H9 (cell line): ENCODE measurements at regions not wholly inside any gene's neighbourhood (a gene's known extent, or its start where the extent isn't known, plus 50 kb on each side); places are given as distances from the start of the nearest gene placed in this dataset.

ENCODE experiments used
- DNase-seq: peaks from one replicate; pipeline ENCODE4 v3.0.0-alpha.2; 2017
- H2AFZ ChIP-seq: one replicate; pipeline ENCODE4 v1.6.1; 2013; ENCODE audit warnings: mild to moderate bottlenecking, low read length, control low read depth, moderate library complexity
- H2AK5ac ChIP-seq: 2 replicates; pipeline ENCODE4 v1.6.1; 2013; ENCODE audit warnings: low read length, control low read depth, mixed read lengths; ENCODE audit not compliant: insufficient read length
- H2BK120ac ChIP-seq: one replicate; pipeline ENCODE4 v1.6.1; 2013; ENCODE audit warnings: low read depth, mild to moderate bottlenecking, low read length, control low read depth, inconsistent platforms; ENCODE audit not compliant: poor library complexity, severe bottlenecking
- H2BK12ac ChIP-seq: 2 replicates; pipeline ENCODE4 v1.6.1; 2013; ENCODE audit warnings: low read length, control low read depth, mixed read lengths, low read depth; ENCODE audit not compliant: insufficient read length
- H2BK15ac ChIP-seq: 2 replicates; pipeline ENCODE4 v1.6.1; 2013; ENCODE audit warnings: low read depth, low read length, control low read depth
- H2BK20ac ChIP-seq: one replicate; pipeline ENCODE4 v1.6.1; 2013; ENCODE audit warnings: low read depth, mild to moderate bottlenecking, low read length, control low read depth, inconsistent platforms; ENCODE audit not compliant: poor library complexity, severe bottlenecking
- H2BK5ac ChIP-seq: 2 replicates; pipeline ENCODE4 v1.6.1; 2013; ENCODE audit warnings: low read length, control low read depth, mixed read lengths; ENCODE audit not compliant: insufficient read length
- H3K14ac ChIP-seq: 2 replicates; pipeline ENCODE4 v1.6.1; 2013; ENCODE audit warnings: low read length, control low read depth; ENCODE audit not compliant: insufficient read depth
- H3K18ac ChIP-seq: 2 replicates; pipeline ENCODE4 v1.6.1; 2013; ENCODE audit warnings: low read depth, mild to moderate bottlenecking, mixed read lengths, low read length, control low read depth; ENCODE audit not compliant: insufficient read length
- H3K23ac ChIP-seq: 2 replicates; pipeline ENCODE4 v1.6.1; 2013; ENCODE audit warnings: low read length, control low read depth, mixed read lengths, low read depth; ENCODE audit not compliant: insufficient read length
- H3K23me2 ChIP-seq: 2 replicates; pipeline ENCODE4 v1.6.1; 2013; ENCODE audit warnings: low read depth, mild to moderate bottlenecking, mixed read lengths, low read length, control low read depth; ENCODE audit not compliant: insufficient read length, poor library complexity, severe bottlenecking
- H3K27ac ChIP-seq: 2 replicates; pipeline ENCODE4 v1.5.1; 2013; ENCODE audit warnings: low read length, control low read depth, mixed read lengths, low read depth; ENCODE audit not compliant: insufficient read length
- H3K27me3 ChIP-seq: 2 replicates; pipeline ENCODE4 v1.6.1; 2013; ENCODE audit warnings: low read length, control low read depth, inconsistent platforms; ENCODE audit not compliant: insufficient read depth
- H3K4ac ChIP-seq: 2 replicates; pipeline ENCODE4 v1.6.1; 2013; ENCODE audit warnings: low read depth, mild to moderate bottlenecking, control low read depth, inconsistent platforms, low read length, moderate library complexity
- H3K4me1 ChIP-seq: 2 replicates; pipeline ENCODE4 v1.6.1; 2013; ENCODE audit warnings: low read length, control low read depth, inconsistent platforms; ENCODE audit not compliant: insufficient read depth
- H3K4me2 ChIP-seq: 2 replicates; pipeline ENCODE4 v1.6.1; 2013; ENCODE audit warnings: low read length, control low read depth, mixed read lengths; ENCODE audit not compliant: insufficient read length, insufficient read depth
- H3K56ac ChIP-seq: 2 replicates; pipeline ENCODE4 v1.6.1; 2013; ENCODE audit warnings: low read depth, mild to moderate bottlenecking, mixed read lengths, low read length, control low read depth; ENCODE audit not compliant: insufficient read length
- H3K79me1 ChIP-seq: 2 replicates; pipeline ENCODE4 v1.6.1; 2013; ENCODE audit warnings: low read depth, mild to moderate bottlenecking, moderate library complexity, low read length, control low read depth, inconsistent platforms; ENCODE audit not compliant: insufficient read depth, poor library complexity, severe bottlenecking
- H3K79me2 ChIP-seq: 2 replicates; pipeline ENCODE4 v1.6.1; 2013; ENCODE audit warnings: low read length, control low read depth, inconsistent platforms; ENCODE audit not compliant: insufficient read depth
- H3K9ac ChIP-seq: 2 replicates; pipeline ENCODE4 v1.6.1; 2013; ENCODE audit warnings: low read length, control low read depth, mixed read lengths; ENCODE audit not compliant: insufficient read length; ENCODE audit errors: extremely low read depth
- H3K9me3 ChIP-seq: one replicate; pipeline ENCODE4 v1.6.1; 2013; ENCODE audit warnings: low read depth, low read length, inconsistent platforms; ENCODE audit not compliant: control insufficient read depth
- H3T11ph ChIP-seq: one replicate; pipeline ENCODE4 v1.6.1; 2013; ENCODE audit warnings: mild to moderate bottlenecking, low read length, control low read depth, inconsistent platforms
- H4K20me1 ChIP-seq: one replicate; pipeline ENCODE4 v1.6.1; 2013; ENCODE audit not compliant: control insufficient read depth, insufficient read length, insufficient read depth
- H4K5ac ChIP-seq: 2 replicates; pipeline ENCODE4 v1.6.1; 2013; ENCODE audit warnings: low read depth, mild to moderate bottlenecking, mixed read lengths, low read length, control low read depth; ENCODE audit not compliant: insufficient read length
- H4K8ac ChIP-seq: replicated peaks from 2 replicates; pipeline ENCODE4 v1.6.1; 2013; ENCODE audit warnings: low read length, control low read depth, mixed read lengths, low read depth; ENCODE audit not compliant: insufficient read length
- H4K91ac ChIP-seq: 2 replicates; pipeline ENCODE4 v1.6.1; 2013; ENCODE audit warnings: low read depth, mild to moderate bottlenecking, moderate library complexity, mixed read lengths, low read length, control low read depth; ENCODE audit not compliant: insufficient read length
- H3K27ac Mint-ChIP-seq, 3 experiments: 2 replicates in 2 of 3; 3 replicates in 1 of 3; pipeline ENCODE4 v1.8.0; 2020 to 2021; ENCODE audit warnings: mixed read lengths in 3 of 3, mild to moderate bottlenecking in 1 of 3, moderate library complexity in 1 of 3
- H3K27me3 Mint-ChIP-seq: 2 replicates; pipeline ENCODE4 v1.8.0; 2021; ENCODE audit warnings: low read depth, mild to moderate bottlenecking, moderate library complexity, mixed read lengths
- H3K36me3 Mint-ChIP-seq, 3 experiments: 2 replicates in 2 of 3; 3 replicates in 1 of 3; pipeline ENCODE4 v1.8.0; 2020 to 2021; ENCODE audit warnings: low read depth in 3 of 3, mixed read lengths in 3 of 3; ENCODE audit not compliant: insufficient read depth in 1 of 3
- H3K4me1 Mint-ChIP-seq, 2 experiments: 2 replicates each; pipeline ENCODE4 v1.8.0; 2020; ENCODE audit warnings: mixed read lengths in 2 of 2
- H3K4me3 Mint-ChIP-seq, 2 experiments: 2 replicates in 1 of 2; 3 replicates in 1 of 2; pipeline ENCODE4 v1.8.0; 2020 to 2021; ENCODE audit warnings: mild to moderate bottlenecking in 2 of 2, mixed read lengths in 2 of 2, moderate library complexity in 1 of 2
- H3K9me3 Mint-ChIP-seq, 2 experiments: 2 replicates in 1 of 2; 3 replicates in 1 of 2; pipeline ENCODE4 v1.8.0; 2020; ENCODE audit warnings: mild to moderate bottlenecking in 2 of 2, mixed read lengths in 2 of 2, moderate library complexity in 1 of 2
- WGBS: extraction: QIAGEN DNeasy Blood & Tissue Kit; methylation state at CpG from one replicate; pipeline ENCODE4 v1.1.7; 2013; ENCODE audit warnings: missing lambda C conversion rate, low lambda C conversion rate, mixed read lengths; ENCODE audit not compliant: insufficient read length; ENCODE audit errors: extremely low coverage; 5-methylcytosine and 5-hydroxymethylcytosine counted together
- TF ChIP-seq, protein P1 (sequence below): fragments of 200-600 bp; sonication (generic); conservative IDR thresholded peaks from 3 replicates; pipeline ENCODE4 v1.8.0; 2021; ENCODE audit warnings: antibody characterized with exemption, mild to moderate bottlenecking

DNA sequence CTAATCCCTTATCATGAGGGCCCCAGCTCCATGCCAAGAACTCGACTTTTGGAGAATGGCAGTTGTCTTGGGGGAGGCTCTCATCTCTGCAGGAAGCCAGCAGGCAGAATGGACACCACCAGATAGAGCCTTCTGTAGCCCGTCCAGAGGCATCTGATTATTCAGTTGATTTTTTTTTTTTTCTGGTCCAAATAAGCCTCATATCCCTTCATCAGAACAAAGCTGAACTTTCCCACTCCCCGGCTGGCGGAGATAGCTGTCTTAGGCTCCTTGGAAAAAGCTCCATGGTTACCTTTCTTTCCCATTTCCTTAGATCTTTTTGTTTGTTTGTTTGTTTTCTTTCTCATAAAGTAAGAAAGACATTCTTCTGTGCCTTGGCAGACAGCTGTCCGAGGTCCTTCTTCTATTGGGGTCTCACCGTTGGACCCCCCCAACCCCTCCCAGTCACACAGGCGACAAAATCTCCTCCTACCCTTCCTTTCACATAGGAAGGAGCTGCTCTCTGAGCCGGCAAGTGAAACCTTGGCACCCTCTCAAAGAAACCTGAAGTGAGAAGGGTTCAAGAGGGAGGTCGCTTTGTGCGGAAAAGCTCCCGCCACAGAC is 278.5 kb downstream of the RPS6KC1 start:
- H3K79me2 ChIP-seq: no peaks in the 10 kb centered on the region

More for the DNA sequence above, 278.5 kb downstream of the RPS6KC1 start:
- Histone ChIP-seq H3K18ac (no peak overlapping the region), H2BK12ac (no peak overlapping the region), H3K4me1 (0 out of 2 replicates have a peak, but pooled peaks cover 1% of the 10 kb centered on the region), H4K91ac (no peak overlapping the region), H2BK120ac (no peak overlapping the region), H2BK5ac (no peak overlapping the region), H4K20me1 (no peaks in the 10 kb centered on the region), H3K14ac (no peak overlapping the region), H3K4me2 (no peak overlapping the region), H2AFZ (no peak overlapping the region), H2BK20ac (no peak overlapping the region), H3K79me1 (no peaks in the 10 kb centered on the region), H2AK5ac (no peak overlapping the region), H3K27me3 (no peaks in the 10 kb centered on the region), H4K5ac (no peak overlapping the region), H4K8ac (no peak overlapping the region), H3K9me3 (no peaks in the 10 kb centered on the region), H3K56ac (no peak overlapping the region), H3K9ac (no peak overlapping the region), H3K27ac (no peak overlapping the region), H2BK15ac (no peak overlapping the region), H3T11ph (no peak overlapping the region), H3K4ac (no peak overlapping the region), H3K23ac (no peak overlapping the region), H3K23me2 (no peaks in the 10 kb centered on the region)
- H3K9me3 Mint-ChIP-seq: no peaks in the 10 kb centered on the region
- H3K27ac Mint-ChIP-seq: peak overlapping the region in 1 of 3 experiments; percentile 52; a peak in 1 of 7 replicates
- no peak for DNase-seq
- TF ChIP-seq, protein P1, sequence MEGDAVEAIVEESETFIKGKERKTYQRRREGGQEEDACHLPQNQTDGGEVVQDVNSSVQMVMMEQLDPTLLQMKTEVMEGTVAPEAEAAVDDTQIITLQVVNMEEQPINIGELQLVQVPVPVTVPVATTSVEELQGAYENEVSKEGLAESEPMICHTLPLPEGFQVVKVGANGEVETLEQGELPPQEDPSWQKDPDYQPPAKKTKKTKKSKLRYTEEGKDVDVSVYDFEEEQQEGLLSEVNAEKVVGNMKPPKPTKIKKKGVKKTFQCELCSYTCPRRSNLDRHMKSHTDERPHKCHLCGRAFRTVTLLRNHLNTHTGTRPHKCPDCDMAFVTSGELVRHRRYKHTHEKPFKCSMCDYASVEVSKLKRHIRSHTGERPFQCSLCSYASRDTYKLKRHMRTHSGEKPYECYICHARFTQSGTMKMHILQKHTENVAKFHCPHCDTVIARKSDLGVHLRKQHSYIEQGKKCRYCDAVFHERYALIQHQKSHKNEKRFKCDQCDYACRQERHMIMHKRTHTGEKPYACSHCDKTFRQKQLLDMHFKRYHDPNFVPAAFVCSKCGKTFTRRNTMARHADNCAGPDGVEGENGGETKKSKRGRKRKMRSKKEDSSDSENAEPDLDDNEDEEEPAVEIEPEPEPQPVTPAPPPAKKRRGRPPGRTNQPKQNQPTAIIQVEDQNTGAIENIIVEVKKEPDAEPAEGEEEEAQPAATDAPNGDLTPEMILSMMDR: no peak
- H3K36me3 Mint-ChIP-seq: no peaks in the 10 kb centered on the region
- H3K4me3 Mint-ChIP-seq: no peak overlapping the region
- WGBS: no CpG with 5 or more reads among the region's 11 CpGs
- peaks cover 5 to 14% of the 10 kb centered on the region in 2 experiments; a peak in 2 of 4 replicates for H3K4me1 Mint-ChIP-seq
- no peaks in the 10 kb centered on the region for H3K27me3 Mint-ChIP-seq
